GM20000 (cell line): ENCODE measurements at regions not wholly inside any gene's neighbourhood (a gene's known extent, or its start where the extent isn't known, plus 50 kb on each side); places are given as distances from the start of the nearest gene placed in this dataset.

Experiments
- DNase-seq: peaks from one replicate; pipeline ENCODE4 v3.0.0; 2012; ENCODE audit warnings: low spot score
- TF ChIP-seq, protein P1 (sequence below): IDR thresholded peaks from 2 replicates; pipeline ENCODE4 v1.5.1; 2012; ENCODE audit warnings: mild to moderate bottlenecking, control low read depth; ENCODE audit errors: extremely low read depth, missing control alignments

DNA sequence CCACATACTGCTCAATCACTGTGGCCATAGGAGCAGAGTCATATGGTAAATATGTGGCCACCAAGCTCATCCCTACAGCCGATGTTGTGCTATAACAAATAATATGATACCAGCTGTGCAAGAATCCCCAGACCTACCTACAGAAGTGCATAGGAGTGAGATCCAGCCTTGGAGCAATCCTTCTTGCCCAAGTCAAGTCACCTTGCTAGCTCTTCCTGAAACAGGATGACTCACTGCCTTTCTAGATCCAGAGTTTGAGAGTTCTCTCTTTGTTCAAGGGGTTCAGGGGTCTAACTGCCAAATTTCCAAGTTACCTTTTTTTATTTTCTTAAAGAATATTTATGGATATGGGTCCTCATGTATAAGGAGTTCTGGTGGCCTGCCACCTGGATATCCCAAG lies 195.7 kb upstream of the MAN1A1 start:
- no peak for DNase-seq
- TF ChIP-seq, protein P1, sequence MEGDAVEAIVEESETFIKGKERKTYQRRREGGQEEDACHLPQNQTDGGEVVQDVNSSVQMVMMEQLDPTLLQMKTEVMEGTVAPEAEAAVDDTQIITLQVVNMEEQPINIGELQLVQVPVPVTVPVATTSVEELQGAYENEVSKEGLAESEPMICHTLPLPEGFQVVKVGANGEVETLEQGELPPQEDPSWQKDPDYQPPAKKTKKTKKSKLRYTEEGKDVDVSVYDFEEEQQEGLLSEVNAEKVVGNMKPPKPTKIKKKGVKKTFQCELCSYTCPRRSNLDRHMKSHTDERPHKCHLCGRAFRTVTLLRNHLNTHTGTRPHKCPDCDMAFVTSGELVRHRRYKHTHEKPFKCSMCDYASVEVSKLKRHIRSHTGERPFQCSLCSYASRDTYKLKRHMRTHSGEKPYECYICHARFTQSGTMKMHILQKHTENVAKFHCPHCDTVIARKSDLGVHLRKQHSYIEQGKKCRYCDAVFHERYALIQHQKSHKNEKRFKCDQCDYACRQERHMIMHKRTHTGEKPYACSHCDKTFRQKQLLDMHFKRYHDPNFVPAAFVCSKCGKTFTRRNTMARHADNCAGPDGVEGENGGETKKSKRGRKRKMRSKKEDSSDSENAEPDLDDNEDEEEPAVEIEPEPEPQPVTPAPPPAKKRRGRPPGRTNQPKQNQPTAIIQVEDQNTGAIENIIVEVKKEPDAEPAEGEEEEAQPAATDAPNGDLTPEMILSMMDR, result no peak

GRCh38 chr6:119544325-119545175 lies 195.0 kb upstream of the MAN1A1 start:
- TF ChIP-seq, protein P1, result no peak
- no peak for DNase-seq

GRCh38 chr6:119543332-119543731 lies 193.8 kb upstream of the MAN1A1 start:
- TF ChIP-seq, protein P1, result no peak
- DNase-seq, result no peak

GRCh38 chr6:119542037-119542436 lies 192.5 kb upstream of the MAN1A1 start:
- TF ChIP-seq, protein P1, result no peak
- no peak for DNase-seq

GRCh38 chr6:119541132-119541905 lies 191.8 kb upstream of the MAN1A1 start:
- DNase-seq, result no peak
- TF ChIP-seq, protein P1, result no peak

DNA sequence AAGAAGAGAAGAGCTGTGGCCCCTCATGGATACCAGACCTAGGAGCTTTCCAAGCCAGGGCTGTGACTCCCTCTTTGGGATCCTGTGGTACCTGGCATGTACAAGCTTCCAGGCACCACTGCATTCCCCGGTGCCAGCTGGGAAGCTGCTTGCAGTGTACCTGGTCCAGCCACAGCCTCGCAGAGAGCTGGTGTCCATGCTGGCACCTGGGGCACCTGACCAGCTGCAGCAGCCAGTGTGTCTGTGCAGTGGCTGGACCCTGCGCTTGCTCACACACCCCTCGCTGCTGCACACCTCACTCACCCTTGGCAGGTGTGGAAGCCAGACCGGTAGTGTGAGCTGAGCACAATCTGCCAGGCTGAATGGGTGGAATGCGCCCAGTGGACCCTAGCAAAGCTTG lies 190.9 kb upstream of the MAN1A1 start:
- DNase-seq, result no peak
- TF ChIP-seq, protein P1, result no peak
